ENCODE measurements at regions not wholly inside any gene's neighbourhood (a gene's known extent, or its start where the extent isn't known, plus 50 kb on each side); places are given as distances from the start of the nearest gene placed in this dataset.

- Mint-ChIP-seq H3K27me3 (ENCODE audit: low read depth) (no peaks in the 10 kb centered on the region), H3K4me3 (ENCODE audit: unreplicated experiment) (no peak overlapping the region), H3K36me3 (ENCODE audit: low read depth) (peaks cover 2% of the 10 kb centered on the region), H3K9me3 (ENCODE audit: low read depth) (no peaks in the 10 kb centered on the region), H3K27ac (ENCODE audit: unreplicated experiment) (no peak overlapping the region), H3K4me1 (ENCODE audit: low read depth) (peaks cover 19% of the 10 kb centered on the region)
- no peak for TF ChIP-seq CTCF (IDR thresholded peaks at IDR 0.05)
- DNase-seq (ENCODE audit: low spot score) = no peak
Measured at GRCh38 chr6:105588123-105588710, 185.3 kb upstream of the PREP start.

- H3K36me3 Mint-ChIP-seq (ENCODE audit: low read depth) = peaks cover 2% of the 10 kb centered on the region
- H3K4me1 Mint-ChIP-seq (ENCODE audit: low read depth) = peaks cover 16% of the 10 kb centered on the region
- H3K9me3 Mint-ChIP-seq (ENCODE audit: low read depth) = no peaks in the 10 kb centered on the region
- H3K4me3 Mint-ChIP-seq (ENCODE audit: unreplicated experiment) = no peak overlapping the region
- no peaks in the 10 kb centered on the region for H3K27me3 Mint-ChIP-seq (ENCODE audit: low read depth)
- H3K27ac Mint-ChIP-seq (ENCODE audit: unreplicated experiment) = peak overlapping the region; percentile 8
- DNase-seq (ENCODE audit: low spot score) = no peak
- TF ChIP-seq CTCF (IDR thresholded peaks at IDR 0.05) = no peak
Measured at GRCh38 chr6:105587349-105588122, 184.7 kb upstream of the PREP start.

GRCh38 chr6:105578179-105578707 is 175.4 kb upstream of the PREP start:
- Mint-ChIP-seq H3K27me3 (ENCODE audit: low read depth) (peaks cover 1% of the 10 kb centered on the region), H3K4me3 (ENCODE audit: unreplicated experiment) (no peak overlapping the region), H3K27ac (ENCODE audit: unreplicated experiment) (no peak overlapping the region), H3K4me1 (ENCODE audit: low read depth) (no peaks in the 10 kb centered on the region), H3K9me3 (ENCODE audit: low read depth) (no peaks in the 10 kb centered on the region), H3K36me3 (ENCODE audit: low read depth) (no peaks in the 10 kb centered on the region)
- DNase-seq (ENCODE audit: low spot score) = no peak
- TF ChIP-seq CTCF (IDR thresholded peaks at IDR 0.05) = no peak

GRCh38 chr6:105573556-105573955 is 170.7 kb upstream of the PREP start:
- H3K27ac Mint-ChIP-seq (ENCODE audit: unreplicated experiment) = no peak overlapping the region
- no peak for TF ChIP-seq CTCF (IDR thresholded peaks at IDR 0.05)
- no peak overlapping the region for H3K4me3 Mint-ChIP-seq (ENCODE audit: unreplicated experiment)
- no peaks in the 10 kb centered on the region for H3K9me3 Mint-ChIP-seq (ENCODE audit: low read depth)
- DNase-seq (ENCODE audit: low spot score) = no peak
- H3K27me3 Mint-ChIP-seq (ENCODE audit: low read depth) = peaks cover 8% of the 10 kb centered on the region
- H3K4me1 Mint-ChIP-seq (ENCODE audit: low read depth) = peaks cover 3% of the 10 kb centered on the region
- H3K36me3 Mint-ChIP-seq (ENCODE audit: low read depth) = no peaks in the 10 kb centered on the region

- no peak for TF ChIP-seq CTCF (IDR thresholded peaks at IDR 0.05)
- no peaks in the 10 kb centered on the region for H3K9me3 Mint-ChIP-seq (ENCODE audit: low read depth)
- H3K36me3 Mint-ChIP-seq (ENCODE audit: low read depth) = no peaks in the 10 kb centered on the region
- H3K27ac Mint-ChIP-seq (ENCODE audit: unreplicated experiment) = no peak overlapping the region
- peaks cover 8% of the 10 kb centered on the region for H3K27me3 Mint-ChIP-seq (ENCODE audit: low read depth)
- H3K4me3 Mint-ChIP-seq (ENCODE audit: unreplicated experiment) = no peak overlapping the region
- peaks cover 3% of the 10 kb centered on the region for H3K4me1 Mint-ChIP-seq (ENCODE audit: low read depth)
- DNase-seq (ENCODE audit: low spot score) = no peak
Measured at GRCh38 chr6:105573138-105573537, 170.3 kb upstream of the PREP start.
